CD4-positive, alpha-beta T cell (primary cell): ENCODE measurements at regions not wholly inside any gene's neighbourhood (a gene's known extent, or its start where the extent isn't known, plus 50 kb on each side); places are given as distances from the start of the nearest gene placed in this dataset.

Experiments
- ATAC-seq: fragments of 200-7000 bp; cut with Tn5 transposase; one replicate; pipeline ENCODE4 v1.10.0; 2022; ENCODE audit warnings: mild to moderate bottlenecking; ENCODE audit not compliant: poor library complexity
- CTCF ChIA-PET: fragments of 350-600 bp; sonication (Branson Sonifier 250); formaldehyde crosslinking; loops from one replicate; lab custom pipeline; 2021; ENCODE audit warnings: antibody characterized with exemption, inconsistent platforms; lab: Charles Lee
- POLR2A ChIA-PET: fragments of 350-600 bp; sonication (Branson Sonifier 250); formaldehyde crosslinking; loops from one replicate; lab custom pipeline; 2021; ENCODE audit warnings: antibody characterized with exemption, inconsistent platforms; lab: Charles Lee
- DNase-seq, 14 experiments: peaks; one replicate each; pipeline ENCODE4 v3.0.0-alpha.2; 2013 to 2020; ENCODE audit warnings: mixed read lengths in 2 of 14
- H3K27ac ChIP-seq, 2 donors: one replicate each; pipeline versions ENCODE4 v1.5.1 to v1.7.0; 2013; ENCODE audit warnings: low read length in 2 of 2, low read depth in 1 of 2, mild to moderate bottlenecking in 1 of 2
- H3K27me3 ChIP-seq, 2 experiments: 1 replicate in 1 of 2; 2 replicates in 1 of 2; pipeline versions ENCODE4 v1.6.1 to v1.7.0; 2013; ENCODE audit warnings: low read length in 2 of 2, control low read depth in 1 of 2, mild to moderate bottlenecking in 1 of 2, moderate library complexity in 1 of 2; ENCODE audit not compliant: insufficient read depth in 2 of 2, control insufficient read depth in 1 of 2
- H3K36me3 ChIP-seq: one replicate; pipeline ENCODE4 v1.6.1; 2013; ENCODE audit warnings: low read length, control low read depth; ENCODE audit not compliant: insufficient read depth
- H3K4me1 ChIP-seq: one replicate; pipeline ENCODE4 v1.6.1; 2013; ENCODE audit warnings: low read length, control low read depth; ENCODE audit not compliant: insufficient read depth
- H3K4me3 ChIP-seq: one replicate; pipeline ENCODE4 v1.5.1; 2013; ENCODE audit warnings: mild to moderate bottlenecking, low read length, moderate library complexity
- H3K9me3 ChIP-seq, 2 experiments: 1 replicate in 1 of 2; 2 replicates in 1 of 2; pipeline versions ENCODE4 v1.6.1 to v1.7.0; 2013; ENCODE audit warnings: low read length in 2 of 2, mild to moderate bottlenecking in 2 of 2, control low read depth in 1 of 2, moderate library complexity in 1 of 2; ENCODE audit not compliant: control insufficient read depth in 1 of 2, insufficient read depth in 1 of 2
- H3K27ac Mint-ChIP-seq: one replicate; pipeline ENCODE4 v1.8.0; 2020; ENCODE audit warnings: mixed read lengths
- H3K27me3 Mint-ChIP-seq: one replicate; pipeline ENCODE4 v1.8.0; 2021; ENCODE audit warnings: mixed read lengths
- H3K36me3 Mint-ChIP-seq: one replicate; pipeline ENCODE4 v1.8.0; 2021; ENCODE audit warnings: low read depth, mixed read lengths
- H3K4me1 Mint-ChIP-seq: one replicate; pipeline ENCODE4 v1.8.0; 2021; ENCODE audit warnings: low read depth, mixed read lengths
- H3K4me3 Mint-ChIP-seq: one replicate; pipeline ENCODE4 v1.8.0; 2020; ENCODE audit warnings: mild to moderate bottlenecking, mixed read lengths
- H3K9me3 Mint-ChIP-seq: one replicate; pipeline ENCODE4 v1.8.0; 2020; ENCODE audit warnings: mixed read lengths
- intact Hi-C, 2 experiments: fragments of 100-400 bp; cut with DNase I in 1 of 2; cut with micrococcal nuclease in 1 of 2; formaldehyde crosslinking; loops; one replicate each; pipeline versions ENCODE4 v1.15.1 to v1.9.0; 2023 to 2025; cut with DNase I, micrococcal nuclease
- TF ChIP-seq, protein P1 (sequence below): fragments of 200-600 bp; IDR thresholded peaks from one replicate; pipeline ENCODE4 v1.8.0; 2022; ENCODE audit warnings: antibody characterized with exemption, mild to moderate bottlenecking

DNA sequence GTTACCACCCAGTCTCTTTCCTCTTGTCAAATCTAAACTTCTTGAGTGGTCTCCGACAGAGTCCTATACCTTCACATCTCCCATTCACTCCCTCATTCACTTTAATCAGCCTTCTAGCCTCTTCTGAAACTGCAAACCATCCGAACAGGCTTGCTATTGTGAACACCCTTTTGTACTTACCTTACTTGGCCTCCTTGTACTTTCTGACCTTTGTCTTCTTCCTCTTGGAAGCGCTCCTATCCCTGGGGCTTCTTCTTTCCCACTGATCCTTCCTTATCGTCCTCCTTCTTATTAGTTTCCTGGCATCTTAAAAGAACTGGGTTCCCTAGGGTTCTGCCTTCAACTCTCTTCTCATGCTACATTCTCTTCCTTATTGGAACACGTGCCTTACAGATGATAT is 76.9 kb upstream of the HIF1A start:
- intact Hi-C loops, result no loop called here
- Mint-ChIP-seq H3K4me1 (peaks cover 19% of the 10 kb centered on the region), H3K27ac (no peak overlapping the region), H3K36me3 (no peaks in the 10 kb centered on the region), H3K9me3 (no peaks in the 10 kb centered on the region), H3K4me3 (no peak overlapping the region), H3K27me3 (no peaks in the 10 kb centered on the region)
- Histone ChIP-seq H3K4me3 (no peak overlapping the region), H3K9me3 (no peaks in the 10 kb centered on the region), H3K36me3 (no peaks in the 10 kb centered on the region), H3K4me1 (no peaks in the 10 kb centered on the region), H3K27ac (no peak overlapping the region), H3K27me3 (no peaks in the 10 kb centered on the region)
- ATAC-seq (no peak), DNase-seq (no peak)
- ChIA-PET CTCF (no interaction called here), POLR2A (no interaction called here)
- TF ChIP-seq, protein P1, sequence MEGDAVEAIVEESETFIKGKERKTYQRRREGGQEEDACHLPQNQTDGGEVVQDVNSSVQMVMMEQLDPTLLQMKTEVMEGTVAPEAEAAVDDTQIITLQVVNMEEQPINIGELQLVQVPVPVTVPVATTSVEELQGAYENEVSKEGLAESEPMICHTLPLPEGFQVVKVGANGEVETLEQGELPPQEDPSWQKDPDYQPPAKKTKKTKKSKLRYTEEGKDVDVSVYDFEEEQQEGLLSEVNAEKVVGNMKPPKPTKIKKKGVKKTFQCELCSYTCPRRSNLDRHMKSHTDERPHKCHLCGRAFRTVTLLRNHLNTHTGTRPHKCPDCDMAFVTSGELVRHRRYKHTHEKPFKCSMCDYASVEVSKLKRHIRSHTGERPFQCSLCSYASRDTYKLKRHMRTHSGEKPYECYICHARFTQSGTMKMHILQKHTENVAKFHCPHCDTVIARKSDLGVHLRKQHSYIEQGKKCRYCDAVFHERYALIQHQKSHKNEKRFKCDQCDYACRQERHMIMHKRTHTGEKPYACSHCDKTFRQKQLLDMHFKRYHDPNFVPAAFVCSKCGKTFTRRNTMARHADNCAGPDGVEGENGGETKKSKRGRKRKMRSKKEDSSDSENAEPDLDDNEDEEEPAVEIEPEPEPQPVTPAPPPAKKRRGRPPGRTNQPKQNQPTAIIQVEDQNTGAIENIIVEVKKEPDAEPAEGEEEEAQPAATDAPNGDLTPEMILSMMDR, result no peak

GRCh38 chr14:61619494-61619893 is 75.8 kb upstream of the HIF1A start:
- no peak for ATAC-seq

DNA sequence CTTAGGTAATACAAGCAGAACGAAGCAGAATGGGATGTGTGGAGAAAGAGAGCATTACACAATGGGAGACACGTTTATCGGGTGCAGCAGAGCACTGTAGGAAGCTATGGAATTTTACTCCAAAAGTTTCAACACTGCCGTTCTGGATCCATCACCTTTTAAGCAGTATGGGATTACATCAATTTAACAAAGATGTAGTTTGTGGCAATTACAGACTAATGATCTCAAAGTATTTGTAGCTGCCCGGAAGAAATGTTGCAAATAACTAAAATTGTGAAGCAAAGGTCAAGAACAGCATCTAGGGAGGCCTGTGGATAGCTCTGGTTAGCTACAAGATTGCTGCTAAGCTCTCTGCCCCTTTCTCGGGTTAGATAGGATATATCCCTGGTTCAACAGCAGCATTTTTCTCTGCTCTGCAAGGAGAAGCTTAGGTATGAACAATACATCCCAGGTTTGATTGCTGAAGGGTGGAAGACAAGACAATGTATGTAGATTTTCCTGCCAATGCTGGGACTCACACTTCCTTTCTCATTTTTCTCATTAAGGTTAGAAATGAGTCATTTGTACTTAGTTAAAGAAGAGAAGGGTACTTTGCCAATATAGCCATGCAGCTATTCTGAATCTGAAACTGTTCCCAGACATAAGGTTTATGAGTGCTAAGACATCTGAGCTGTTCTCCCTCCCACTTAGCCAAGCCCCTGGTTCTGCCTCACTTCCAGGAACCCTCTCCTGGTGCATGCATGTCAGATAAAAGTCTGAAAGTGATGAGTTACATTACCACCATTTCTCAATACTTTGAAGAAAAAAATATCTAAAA is 75.0 kb upstream of the HIF1A start:
- Histone ChIP-seq H3K4me1 (no peaks in the 10 kb centered on the region), H3K9me3 (no peaks in the 10 kb centered on the region), H3K27ac (no peak overlapping the region), H3K4me3 (no peak overlapping the region), H3K36me3 (no peaks in the 10 kb centered on the region), H3K27me3 (no peaks in the 10 kb centered on the region)
- ChIA-PET CTCF (no interaction called here), POLR2A (interaction anchor here (0.6 kb wide), 2 partner anchors 131 to 340 kb away, joined by 3 read pairs; no protein-coding TSS in a partner anchor)
- intact Hi-C loops, result no loop called here
- Mint-ChIP-seq H3K27ac (no peak overlapping the region), H3K27me3 (no peaks in the 10 kb centered on the region), H3K4me3 (no peak overlapping the region), H3K36me3 (no peaks in the 10 kb centered on the region), H3K9me3 (no peaks in the 10 kb centered on the region), H3K4me1 (peaks cover 19% of the 10 kb centered on the region)
- no peak for DNase-seq
- ATAC-seq, result no peak
- TF ChIP-seq, protein P1, result no peak

More at GRCh38 chr14:61619494-61619893, 75.8 kb upstream of the HIF1A start:
- H3K27ac ChIP-seq, result no peak overlapping the region
- Mint-ChIP-seq H3K27ac (no peak overlapping the region), H3K4me3 (no peak overlapping the region), H3K9me3 (no peaks in the 10 kb centered on the region), H3K27me3 (no peaks in the 10 kb centered on the region), H3K4me1 (peaks cover 19% of the 10 kb centered on the region), H3K36me3 (no peaks in the 10 kb centered on the region)
- intact Hi-C loops, result no loop called here
- H3K4me3 ChIP-seq, result no peak overlapping the region
- ChIA-PET CTCF (no interaction called here), POLR2A (interaction anchor here (0.6 kb wide), 1 partner anchor 339 kb away, joined by 3 read pairs; no protein-coding TSS in a partner anchor)
- H3K36me3 ChIP-seq, result no peaks in the 10 kb centered on the region
- TF ChIP-seq, protein P1, result no peak
- no peaks in the 10 kb centered on the region for H3K9me3 ChIP-seq
- DNase-seq, result no peak
- no peaks in the 10 kb centered on the region for H3K4me1 ChIP-seq
- no peaks in the 10 kb centered on the region for H3K27me3 ChIP-seq
